ENCODE measurements at regions not wholly inside any gene's neighbourhood (a gene's known extent, or its start where the extent isn't known, plus 50 kb on each side); places are given as distances from the start of the nearest gene placed in this dataset.

DNA sequence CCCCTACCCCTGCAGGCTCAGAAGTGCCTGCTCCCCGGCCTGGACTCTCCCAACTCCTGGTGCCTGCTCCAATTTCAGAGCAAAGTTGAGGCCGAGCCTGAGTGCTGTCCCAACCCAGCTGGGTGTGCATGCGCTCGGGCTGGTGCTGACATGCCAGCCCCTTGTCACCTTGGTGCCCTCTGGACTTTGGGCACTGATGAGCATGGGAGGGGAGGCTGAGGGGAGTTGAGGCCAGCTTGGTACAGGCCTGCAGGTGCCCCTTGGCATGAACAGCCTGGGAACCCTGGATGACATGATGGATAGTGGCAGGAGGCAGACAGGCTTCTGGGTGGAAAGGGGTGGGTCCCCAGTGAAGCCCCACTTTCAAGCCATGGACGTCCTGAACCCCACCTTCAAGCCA lies 366.1 kb upstream of the NEGR1 start:
- no peak overlapping the region for H2AFZ ChIP-seq (ENCODE audit: low read depth, low read length)
- H3K27me3 ChIP-seq (ENCODE audit: control insufficient read depth in 2 of 2, insufficient read depth in 2 of 2, low read length in 2 of 2): no peaks in the 10 kb centered on the region
- no peak overlapping the region for H3K9ac ChIP-seq (replicated peaks; ENCODE audit: extremely low read depth, insufficient read depth, low read length)
- no peak for DNase-seq (ENCODE audit: low read depth, low spot score)
- H3K9me1 ChIP-seq (replicated peaks; ENCODE audit: control insufficient read depth, extremely low read depth, insufficient read depth, low read length): no peaks in the 10 kb centered on the region
- BruUV-seq (replicated peaks): no TSS peak
- TF ChIP-seq FOS (IDR thresholded peaks at IDR 0.05; ENCODE audit: borderline replicate concordance, insufficient read depth, low read length) (no peak), POLR2A (IDR thresholded peaks at IDR 0.05; ENCODE audit: low read depth, low read length) (no peak)
- TF ChIP-seq, protein P1, sequence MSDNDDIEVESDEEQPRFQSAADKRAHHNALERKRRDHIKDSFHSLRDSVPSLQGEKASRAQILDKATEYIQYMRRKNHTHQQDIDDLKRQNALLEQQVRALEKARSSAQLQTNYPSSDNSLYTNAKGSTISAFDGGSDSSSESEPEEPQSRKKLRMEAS (IDR thresholded peaks at IDR 0.05; ENCODE audit: insufficient read depth, insufficient read length): no peak
- no peak overlapping the region for H3K27ac ChIP-seq (ENCODE audit: insufficient read depth, low read depth, low read length)
- no peaks in the 10 kb centered on the region for H4K20me1 ChIP-seq (replicated peaks; ENCODE audit: control insufficient read depth, extremely low read depth, insufficient read depth, low read length)
- FAIRE-seq: no peak
- CTCF ChIA-PET: no interaction called here
- H3K36me3 ChIP-seq (ENCODE audit: control insufficient read depth in 2 of 2, extremely low read depth in 1 of 2, insufficient read depth in 2 of 2, low read length in 2 of 2): no peaks in the 10 kb centered on the region
- dilution Hi-C loops (cut with MboI; ENCODE audit: extremely low pct_ligation_motif_present, low sequenced_read_pairs): no loop called here
- intact Hi-C loops (cut with micrococcal nuclease): no loop called here
- H3K9me3 ChIP-seq (replicated peaks; ENCODE audit: control insufficient read depth, insufficient read depth, low read length): no peaks in the 10 kb centered on the region
- no peak overlapping the region for H3K4me3 ChIP-seq (replicated peaks in 1 of 3; ENCODE audit: insufficient read depth in 1 of 3, low read depth in 1 of 3, low read length in 3 of 3)
- POLR2A ChIA-PET: no interaction called here
- peaks cover 8% of the 10 kb centered on the region for H3K4me1 ChIP-seq (ENCODE audit: control insufficient read depth, extremely low read depth, insufficient read depth, low read length)
- H3K4me2 ChIP-seq (ENCODE audit: insufficient read depth, low read length): no peak overlapping the region
- H3K79me2 ChIP-seq (ENCODE audit: control insufficient read depth, insufficient read depth, low read length): no peaks in the 10 kb centered on the region

DNA sequence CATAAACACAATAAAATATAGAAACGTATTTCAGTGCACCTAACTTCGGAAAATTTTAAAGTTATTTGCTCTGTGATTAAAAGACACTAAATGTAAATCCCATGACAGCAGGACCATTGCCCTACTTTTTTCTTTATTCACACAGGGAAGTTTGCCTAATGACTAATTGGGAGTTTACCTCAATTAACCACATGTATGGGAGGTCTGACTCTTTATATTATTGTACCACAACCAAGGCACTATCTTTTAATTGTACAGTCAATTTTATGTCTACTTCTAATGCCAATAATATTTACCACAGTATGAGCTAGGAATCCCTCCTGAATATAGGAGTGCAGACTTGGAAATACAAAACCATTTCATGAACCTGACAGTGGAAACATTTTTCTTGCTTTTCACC lies 360.8 kb upstream of the NEGR1 start:
- FAIRE-seq: no peak
- DNase-seq (ENCODE audit: low read depth, low spot score): no peak

More for the DNA sequence above, 360.8 kb upstream of the NEGR1 start:
- Histone ChIP-seq H3K36me3 (ENCODE audit: control insufficient read depth in 2 of 2, extremely low read depth in 1 of 2, insufficient read depth in 2 of 2, low read length in 2 of 2) (no peaks in the 10 kb centered on the region), H3K27me3 (ENCODE audit: control insufficient read depth in 2 of 2, insufficient read depth in 2 of 2, low read length in 2 of 2) (no peaks in the 10 kb centered on the region), H3K4me1 (ENCODE audit: control insufficient read depth, extremely low read depth, insufficient read depth, low read length) (no peaks in the 10 kb centered on the region), H2AFZ (ENCODE audit: low read depth, low read length) (no peak overlapping the region), H3K9ac (replicated peaks; ENCODE audit: extremely low read depth, insufficient read depth, low read length) (no peak overlapping the region), H3K27ac (ENCODE audit: insufficient read depth, low read depth, low read length) (no peak overlapping the region), H3K4me2 (ENCODE audit: insufficient read depth, low read length) (no peak overlapping the region), H3K79me2 (ENCODE audit: control insufficient read depth, insufficient read depth, low read length) (no peaks in the 10 kb centered on the region), H3K9me3 (replicated peaks; ENCODE audit: control insufficient read depth, insufficient read depth, low read length) (no peaks in the 10 kb centered on the region), H4K20me1 (replicated peaks; ENCODE audit: control insufficient read depth, extremely low read depth, insufficient read depth, low read length) (no peaks in the 10 kb centered on the region), H3K4me3 (replicated peaks in 1 of 3; ENCODE audit: insufficient read depth in 1 of 3, low read depth in 1 of 3, low read length in 3 of 3) (no peak overlapping the region), H3K9me1 (replicated peaks; ENCODE audit: control insufficient read depth, extremely low read depth, insufficient read depth, low read length) (no peaks in the 10 kb centered on the region)
- BruUV-seq (replicated peaks): no TSS peak
- CTCF ChIA-PET: interaction anchor here (1.6 kb wide), 2 partner anchors 13 to 605 kb away, joined by 3 read pairs; no protein-coding TSS in a partner anchor
- intact Hi-C loops (cut with micrococcal nuclease): no loop called here
- dilution Hi-C loops (cut with MboI; ENCODE audit: extremely low pct_ligation_motif_present, low sequenced_read_pairs): no loop called here
- POLR2A ChIA-PET: no interaction called here
- no peak for TF ChIP-seq GATA2 (IDR thresholded peaks at IDR 0.05; ENCODE audit: insufficient read depth, insufficient read length, low read depth, low read length)
- TF ChIP-seq JUN (IDR thresholded peaks at IDR 0.05; ENCODE audit: borderline replicate concordance, insufficient read depth, insufficient read length, low read depth): no peak
- no peak for TF ChIP-seq CTCF (IDR thresholded peaks at IDR 0.05; ENCODE audit: extremely low read depth in 1 of 2, insufficient read depth in 1 of 2, low read depth in 1 of 2, low read length in 2 of 2)
- no peak for TF ChIP-seq MYC (IDR thresholded peaks at IDR 0.05; ENCODE audit: low read depth, low read length)
- no peak for TF ChIP-seq FOS (IDR thresholded peaks at IDR 0.05; ENCODE audit: borderline replicate concordance, insufficient read depth, low read length)
- TF ChIP-seq POLR2AphosphoS5 (IDR thresholded peaks at IDR 0.05; ENCODE audit: insufficient read depth, low read depth, low read length): no peak
- TF ChIP-seq, protein P1 (IDR thresholded peaks at IDR 0.05; ENCODE audit: insufficient read depth, insufficient read length): no peak
- TF ChIP-seq EZH2 (IDR thresholded peaks at IDR 0.05; ENCODE audit: borderline replicate concordance, low read depth, low read length, severe bottlenecking): no peak
- no peak for TF ChIP-seq POLR2A (IDR thresholded peaks at IDR 0.05; ENCODE audit: low read depth, low read length)

All from endothelial cell of umbilical vein (primary cell).